Stimulated activated naive CD4-positive, alpha-beta T cell treated with Interleukin-2 at 50 U/mL for 16 hours (primary cell): ENCODE measurements at regions not wholly inside any gene's neighbourhood (a gene's known extent, or its start where the extent isn't known, plus 50 kb on each side); places are given as distances from the start of the nearest gene placed in this dataset.
"Not testable (repeated sequence)": the region's sequence is repeated elsewhere in the genome, so short reads cannot be mapped to it uniquely, and the experiment has no call there.

Experiments
- DNase-seq: peaks from one replicate; lab custom pipeline; 2025; lab: John Stamatoyannopoulos, UW

GRCh38 chr2:242049492-242049891 is 180.0 kb downstream of the RTP5 start:
- DNase-seq: not testable (repeated sequence)

DNA sequence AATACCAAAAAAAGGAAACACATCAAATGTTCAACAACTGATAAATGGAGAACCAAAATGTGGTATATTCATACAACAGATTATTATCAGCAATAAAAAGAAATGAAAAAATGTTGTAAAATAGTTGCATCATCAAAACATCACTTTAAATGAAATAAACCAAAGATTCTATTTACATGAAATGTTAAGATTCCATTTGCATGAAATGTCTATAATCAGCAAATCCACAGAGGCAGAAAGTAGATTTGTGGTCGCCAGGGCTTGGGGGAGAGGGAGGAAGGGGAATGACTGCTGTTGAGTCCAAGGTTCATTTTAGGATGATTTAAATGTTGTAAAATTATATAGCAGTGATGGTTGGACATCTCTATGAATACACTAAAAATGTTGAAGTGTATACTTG is 181.9 kb downstream of the RTP5 start:
- no peak for DNase-seq

DNA sequence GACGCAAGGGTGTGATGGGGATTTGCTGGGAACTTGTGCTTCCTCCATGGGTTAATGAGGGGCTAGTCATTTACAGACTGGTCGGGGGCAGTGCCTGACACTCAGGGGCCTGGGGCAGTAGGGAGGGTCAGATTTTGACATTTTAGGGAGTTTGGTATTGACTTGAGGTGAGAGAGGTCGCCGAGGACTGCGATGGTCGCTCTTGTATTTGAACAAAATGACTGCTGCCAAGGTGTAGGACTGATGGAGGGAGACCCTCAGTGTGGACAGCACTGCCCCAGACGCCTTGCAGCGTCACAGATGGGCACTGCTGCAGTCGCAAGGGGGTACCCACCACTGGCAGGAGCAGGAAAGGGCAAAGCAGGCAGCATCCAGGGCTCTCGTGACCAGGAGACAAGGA is 182.9 kb downstream of the RTP5 start:
- DNase-seq: no peak

GRCh38 chr2:242053921-242054320 is 184.4 kb downstream of the RTP5 start:
- DNase-seq: no peak

GRCh38 chr2:242054406-242054805 is 184.9 kb downstream of the RTP5 start:
- no peak for DNase-seq

- DNase-seq: no peak
Measured at GRCh38 chr2:242054881-242055801, 185.6 kb downstream of the RTP5 start.

GRCh38 chr2:242056026-242056425 is 186.5 kb downstream of the RTP5 start:
- DNase-seq: no peak

GRCh38 chr2:242056785-242057184 is 187.3 kb downstream of the RTP5 start:
- no peak for DNase-seq

DNA sequence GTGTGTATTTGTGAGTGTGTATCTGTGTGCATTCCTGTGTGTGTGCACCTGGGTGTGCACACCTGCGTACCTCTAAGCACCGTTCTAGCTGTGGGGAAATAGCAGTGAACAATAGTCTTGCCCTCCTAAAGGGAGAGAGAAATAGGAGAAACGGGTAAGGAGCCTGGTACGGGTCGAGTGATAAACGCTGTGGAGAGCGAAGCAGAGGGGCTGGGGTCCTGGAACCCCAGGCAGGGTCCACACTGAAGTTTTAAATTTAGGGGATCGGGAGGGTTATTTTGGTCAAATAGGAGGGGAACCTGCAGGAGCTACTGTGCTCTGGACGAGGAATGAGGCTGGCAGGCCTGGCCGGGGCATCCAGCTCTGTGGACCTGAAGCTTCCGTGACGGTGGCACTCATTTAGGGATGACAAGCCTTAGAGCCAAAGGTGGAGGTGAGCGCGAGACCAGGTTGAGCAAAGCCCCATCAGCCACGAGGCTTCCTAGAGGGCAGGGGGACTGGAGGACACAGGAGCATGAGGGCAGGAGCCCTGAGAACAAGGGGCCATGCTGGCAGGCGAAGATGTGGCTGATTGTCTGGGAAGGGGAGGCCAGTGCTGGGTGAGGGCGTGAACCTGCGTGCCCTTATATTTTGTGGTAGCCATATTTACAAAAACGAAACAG is 188.0 kb downstream of the RTP5 start:
- DNase-seq: no peak

- DNase-seq: no peak
Measured at GRCh38 chr2:242058116-242058680, 188.7 kb downstream of the RTP5 start.

DNA sequence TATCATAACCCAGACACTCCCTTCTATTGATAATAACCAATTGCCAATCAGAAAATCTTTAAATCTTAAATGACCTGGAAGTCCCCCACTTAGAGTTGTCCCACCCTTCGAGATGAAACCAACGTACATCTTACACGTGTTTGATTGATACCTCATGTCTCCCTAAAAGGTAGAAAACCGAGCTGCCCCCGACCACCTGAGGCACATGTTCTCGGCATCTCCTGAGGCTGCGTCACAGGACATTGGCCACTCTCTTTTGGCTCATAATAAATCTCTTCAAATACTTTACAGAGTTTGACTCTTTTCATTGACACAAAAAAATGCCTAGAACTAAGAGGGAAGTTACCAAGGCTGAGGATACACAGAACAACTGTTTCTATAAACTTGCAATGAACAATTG is 190.0 kb downstream of the RTP5 start:
- DNase-seq: no peak

DNA sequence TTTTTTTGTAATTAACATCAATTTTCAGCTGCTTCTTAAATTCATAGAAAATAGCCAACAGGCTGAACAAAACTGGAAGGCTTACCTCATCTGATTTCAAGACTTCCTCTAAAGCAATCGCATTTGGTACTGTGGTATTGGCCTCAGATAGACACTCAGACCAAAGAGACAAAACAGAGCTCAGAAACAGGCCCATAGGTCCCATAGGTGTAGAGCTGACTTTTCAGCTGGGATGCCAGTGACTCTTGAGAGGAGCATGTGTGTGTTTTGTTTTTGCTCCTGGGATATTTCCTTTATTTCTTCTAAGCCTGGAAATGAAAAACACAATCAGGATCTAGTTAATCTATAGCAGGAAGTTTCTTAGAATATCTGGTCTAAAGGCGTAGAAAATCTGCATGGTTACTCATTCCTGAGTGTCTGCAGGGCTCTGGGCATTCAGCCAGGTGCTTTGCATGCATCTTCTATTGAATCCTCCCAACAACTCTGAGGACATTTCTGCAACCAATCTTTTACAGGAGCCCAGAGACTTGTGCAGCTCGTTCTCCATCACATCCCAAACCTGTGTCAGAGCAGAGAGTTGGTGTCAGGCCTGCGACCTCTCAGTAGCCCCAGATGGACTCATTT is 190.8 kb downstream of the RTP5 start:
- DNase-seq: no peak

DNA sequence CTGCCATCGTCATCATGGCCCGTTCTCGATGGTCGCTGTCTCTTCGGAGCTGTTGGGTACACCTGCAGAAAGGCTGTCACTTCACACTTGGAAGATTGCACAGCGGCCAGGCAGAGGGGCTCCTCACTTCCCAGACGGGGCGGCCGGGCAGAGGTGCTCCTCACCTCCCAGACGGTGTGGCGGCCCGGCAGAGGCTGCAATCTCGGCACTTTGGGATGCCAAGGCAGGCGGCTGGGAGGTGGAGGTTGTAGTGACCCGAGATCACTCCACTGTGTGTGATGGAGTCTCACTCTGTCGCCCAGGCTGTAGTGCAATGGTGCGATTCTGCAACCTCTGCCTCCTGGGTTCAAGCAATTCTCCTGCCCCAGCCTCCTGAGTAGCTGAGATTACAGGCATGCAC is 192.4 kb downstream of the RTP5 start:
- DNase-seq: not testable (repeated sequence)

DNA sequence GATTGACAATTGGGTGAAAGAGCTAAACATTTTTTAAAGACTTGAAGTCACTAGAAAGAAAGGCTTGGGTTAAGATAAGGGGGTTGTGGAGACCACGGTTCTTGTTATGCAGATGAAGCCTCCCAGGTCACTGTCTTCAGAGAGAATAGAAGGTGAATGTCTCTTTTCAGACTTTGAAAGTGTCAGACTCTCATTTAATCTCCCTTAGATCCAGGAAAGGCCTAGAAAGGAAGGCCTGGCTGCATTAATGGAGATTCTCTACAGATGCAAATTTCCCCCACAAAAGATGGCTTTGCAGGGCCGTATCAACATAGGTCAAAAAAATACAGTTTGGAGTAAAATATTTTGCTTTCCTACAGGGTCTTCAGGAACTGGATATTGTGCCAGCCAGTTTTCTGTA is 193.9 kb downstream of the RTP5 start:
- no peak for DNase-seq

DNA sequence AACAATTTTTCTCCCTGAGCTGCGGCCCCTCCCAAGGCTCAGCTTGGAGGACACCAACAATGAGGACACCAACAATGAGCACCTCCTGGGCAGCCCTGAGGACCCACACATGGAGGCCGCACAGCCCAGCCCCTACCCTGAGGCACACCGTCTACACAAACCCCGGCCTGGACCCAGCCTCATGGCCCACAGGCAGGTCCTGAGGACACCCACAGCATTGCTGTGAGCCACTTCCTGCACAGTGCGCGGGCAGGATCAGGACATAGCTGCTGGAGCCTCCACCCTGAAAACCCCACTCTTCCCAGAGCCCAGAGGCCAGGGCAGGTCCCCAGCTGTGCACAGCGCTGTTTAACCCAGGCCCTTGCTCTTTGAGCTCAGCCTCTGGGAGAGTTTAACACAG is 194.3 kb downstream of the RTP5 start:
- DNase-seq: no peak

DNA sequence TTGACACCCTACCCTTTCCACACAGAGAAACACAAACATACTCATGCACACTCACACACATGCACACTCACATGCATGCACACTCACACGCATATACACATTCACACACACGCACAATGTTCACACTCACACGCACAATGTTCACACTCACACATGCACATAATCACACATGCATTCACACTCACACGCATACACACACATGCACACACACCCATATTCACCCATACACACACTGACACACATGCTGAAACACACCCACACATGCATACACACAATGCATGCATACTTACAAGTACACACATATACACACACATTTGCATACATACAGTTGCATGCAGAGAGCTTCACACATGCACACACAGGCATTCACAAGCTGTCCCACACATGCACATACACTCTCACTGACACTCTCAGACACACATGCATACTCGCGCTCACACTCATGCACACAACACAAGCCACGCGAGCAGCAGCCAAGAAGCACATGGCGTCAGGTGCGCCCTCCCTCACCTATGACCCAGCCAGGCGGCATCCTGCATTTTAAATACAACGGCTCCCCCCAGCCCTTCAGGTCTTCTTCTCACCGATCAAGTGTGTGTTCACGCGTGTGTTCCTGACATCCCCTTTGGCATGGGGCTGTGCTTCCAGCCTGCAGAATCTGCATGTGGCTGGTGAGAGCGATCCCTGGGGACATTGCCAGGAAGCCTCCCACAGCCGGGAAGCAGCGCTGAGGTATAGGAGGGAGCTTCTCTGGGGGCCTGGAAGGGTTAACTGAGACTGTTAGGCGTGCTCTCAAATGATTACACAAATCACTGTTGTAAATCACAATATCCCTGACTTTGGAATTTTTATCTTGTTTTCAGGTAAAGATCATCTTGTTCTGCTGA is 195.1 kb downstream of the RTP5 start:
- DNase-seq: no peak

DNA sequence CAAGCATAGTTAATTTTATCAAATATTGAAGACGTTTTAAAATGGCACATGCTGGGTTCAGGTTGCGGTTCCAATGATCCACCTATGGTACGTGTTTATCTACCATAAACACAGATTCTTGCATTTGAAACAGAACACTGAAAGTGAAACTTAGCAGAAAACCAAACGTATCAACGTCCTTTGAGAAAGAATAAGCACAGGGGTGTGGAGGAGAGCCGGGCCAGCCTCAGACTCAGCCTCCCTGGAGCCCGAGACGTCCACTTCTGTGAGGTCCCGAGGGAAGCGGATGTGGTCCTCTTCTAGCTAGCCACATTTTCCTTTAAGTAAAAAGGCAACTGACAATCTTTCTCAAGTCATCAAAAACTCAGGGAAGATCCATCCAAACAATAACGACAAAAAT is 195.9 kb downstream of the RTP5 start:
- DNase-seq: no peak

DNA sequence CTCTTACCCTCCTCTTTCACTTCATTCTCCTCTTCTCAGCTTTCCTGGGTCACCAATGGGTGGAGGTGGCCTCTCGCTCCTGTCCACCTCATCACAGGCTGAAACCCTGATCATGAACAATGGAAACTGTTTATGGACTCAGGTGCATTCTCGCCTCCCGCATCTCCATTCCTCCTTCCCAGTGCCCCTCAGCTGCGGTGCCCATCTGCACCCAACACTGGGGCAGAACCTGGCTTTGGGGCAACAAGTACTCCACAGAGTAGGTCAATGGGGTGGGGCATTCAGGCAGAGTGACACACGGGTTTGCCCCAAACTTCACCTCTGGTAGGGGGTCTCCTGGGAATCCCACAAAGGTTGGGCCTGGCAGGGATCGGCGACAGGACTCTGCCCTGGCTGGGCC is 199.5 kb downstream of the RTP5 start:
- no peak for DNase-seq

DNA sequence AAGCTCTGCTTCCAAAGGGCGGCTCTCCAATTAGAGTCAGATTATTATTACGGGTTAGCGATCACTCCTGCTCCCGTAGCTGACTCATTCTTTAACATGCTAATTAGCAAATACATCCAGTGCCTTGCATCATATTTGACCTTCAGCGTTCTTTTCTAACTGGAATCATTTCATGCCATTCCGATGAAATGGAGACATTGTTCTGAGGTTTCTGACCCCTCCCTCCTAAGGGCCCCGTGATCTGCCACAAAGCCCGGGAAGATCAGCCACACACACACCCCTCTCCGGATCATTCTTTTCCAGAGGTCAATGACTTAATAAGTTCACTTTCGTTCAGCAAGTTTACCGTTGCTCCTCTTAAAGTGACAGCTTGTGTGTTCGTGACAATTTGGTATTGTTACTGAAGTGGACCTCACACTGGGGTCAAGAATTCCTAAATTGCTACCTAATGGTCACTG is 200.4 kb downstream of the RTP5 start:
- not testable (repeated sequence) for DNase-seq

DNA sequence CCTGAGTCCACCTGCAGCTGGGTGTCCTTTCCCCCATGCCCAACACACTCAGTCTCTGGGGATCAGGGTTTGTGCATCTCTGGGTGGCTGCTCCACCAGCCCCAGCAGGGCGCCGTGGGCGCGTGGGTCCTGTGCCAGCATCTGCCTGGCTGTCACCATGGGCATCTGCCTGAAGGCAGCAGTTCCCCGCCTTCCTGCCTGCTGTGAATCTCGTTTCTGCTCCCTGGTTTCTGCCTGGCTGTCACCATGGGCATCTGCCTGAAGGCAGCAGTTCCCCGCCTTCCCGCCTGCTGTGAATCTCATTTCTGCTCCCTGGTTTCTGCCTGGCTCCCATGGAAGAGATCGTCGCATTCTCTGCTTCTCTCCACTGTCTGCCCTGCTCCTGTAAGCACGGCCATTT is 201.2 kb downstream of the RTP5 start:
- DNase-seq: not testable (repeated sequence)

- not testable (repeated sequence) for DNase-seq
Measured at GRCh38 chr2:242071377-242071776, 201.8 kb downstream of the RTP5 start.
